SK-N-SH treated with all-trans-retinoic acid at 6 μM for 48 hours (cell line): ENCODE measurements at regions not wholly inside any gene's neighbourhood (a gene's known extent, or its start where the extent isn't known, plus 50 kb on each side); places are given as distances from the start of the nearest gene placed in this dataset.

Experiments
- ATAC-seq: fragments of 200-7000 bp; cut with Tn5 transposase; 3 replicates; pipeline ENCODE4 v1.9.1; 2020; ENCODE audit warnings: mild to moderate bottlenecking, moderate library complexity
- ARNTL ChIP-seq: fragments of 450-650 bp; formaldehyde crosslinking; IDR thresholded peaks from 2 replicates; pipeline ENCODE4 v1.5.0; 2020; ENCODE audit warnings: low read depth, mild to moderate bottlenecking, moderate library complexity, borderline replicate concordance
- BACH2 ChIP-seq: fragments of 250-450 bp; sonication (Bioruptor Pico); IDR thresholded peaks from 2 replicates; pipeline ENCODE4 v1.9.0; 2021; ENCODE audit warnings: mild to moderate bottlenecking, borderline replicate concordance
- CSDC2 ChIP-seq: fragments of 250-450 bp; sonication (Bioruptor Pico); IDR thresholded peaks from 2 replicates; pipeline ENCODE4 v1.5.0; 2020; ENCODE audit warnings: mild to moderate bottlenecking, moderate library complexity
- ESRRG ChIP-seq: fragments of 250-450 bp; sonication (Bioruptor Pico); IDR thresholded peaks from 2 replicates; pipeline ENCODE4 v1.6.1; 2021; ENCODE audit warnings: mild to moderate bottlenecking
- GLIS3 ChIP-seq: fragments of 250-450 bp; sonication (Bioruptor Pico); IDR thresholded peaks from 2 replicates; pipeline ENCODE4 v1.5.0; 2020; ENCODE audit warnings: mild to moderate bottlenecking, moderate library complexity
- ISL1 ChIP-seq: fragments of 250-450 bp; sonication (Bioruptor Pico); IDR thresholded peaks from 2 replicates; pipeline ENCODE4 v2.1.2; 2022; ENCODE audit warnings: mild to moderate bottlenecking, moderate library complexity
- OSR1 ChIP-seq: fragments of 250-450 bp; sonication (Bioruptor Pico); IDR thresholded peaks from 2 replicates; pipeline ENCODE4 v1.8.0; 2022; ENCODE audit warnings: moderate library complexity, mild to moderate bottlenecking, inconsistent platforms
- PPARA ChIP-seq: fragments of 250-450 bp; sonication (Bioruptor Pico); IDR thresholded peaks from 2 replicates; pipeline ENCODE4 v1.5.0; 2020; ENCODE audit warnings: mild to moderate bottlenecking, borderline replicate concordance
- RARB ChIP-seq: fragments of 250-450 bp; sonication (Bioruptor Pico); IDR thresholded peaks from 2 replicates; pipeline ENCODE4 v1.8.0; 2021; ENCODE audit warnings: mild to moderate bottlenecking, moderate library complexity
- SNAI2 ChIP-seq: fragments of 250-450 bp; sonication (Bioruptor Pico); IDR thresholded peaks from 2 replicates; pipeline ENCODE4 v1.5.0; 2020; ENCODE audit warnings: mild to moderate bottlenecking, moderate library complexity
- TCF4 ChIP-seq: fragments of 250-450 bp; sonication (Bioruptor Pico); IDR thresholded peaks from 2 replicates; pipeline ENCODE4 v1.8.0; 2021; ENCODE audit warnings: mild to moderate bottlenecking, moderate library complexity, borderline replicate concordance
- TOX ChIP-seq: fragments of 250-450 bp; sonication (Bioruptor Pico); IDR thresholded peaks from 2 replicates; pipeline ENCODE4 v1.8.0; 2021; ENCODE audit warnings: mild to moderate bottlenecking, moderate library complexity, borderline replicate concordance
- ZC3H10 ChIP-seq: fragments of 250-450 bp; sonication (Bioruptor Pico); IDR thresholded peaks from 2 replicates; pipeline ENCODE4 v1.5.1; 2021; ENCODE audit warnings: mild to moderate bottlenecking, moderate library complexity
- ZFP3 ChIP-seq: fragments of 250-450 bp; sonication (Bioruptor Pico); IDR thresholded peaks from 2 replicates; pipeline ENCODE4 v1.5.0; 2020; ENCODE audit warnings: mild to moderate bottlenecking, moderate library complexity
- ZFP30 ChIP-seq: fragments of 450-650 bp; formaldehyde crosslinking; IDR thresholded peaks from 2 replicates; pipeline ENCODE4 v1.5.0; 2022; ENCODE audit warnings: mild to moderate bottlenecking, moderate library complexity
- ZNF565 ChIP-seq: fragments of 450-650 bp; formaldehyde crosslinking; conservative IDR thresholded peaks from 2 replicates; pipeline ENCODE4 v1.5.0; 2020; ENCODE audit warnings: low read depth, mild to moderate bottlenecking, moderate library complexity
- ZNF70 ChIP-seq: fragments of 450-650 bp; formaldehyde crosslinking; IDR thresholded peaks from 2 replicates; pipeline ENCODE4 v1.5.0; 2020; ENCODE audit warnings: mild to moderate bottlenecking, moderate library complexity
- ZNF8 ChIP-seq: fragments of 450-650 bp; formaldehyde crosslinking; IDR thresholded peaks from 2 replicates; pipeline ENCODE4 v1.5.0; 2020; ENCODE audit warnings: mild to moderate bottlenecking, moderate library complexity
- TF ChIP-seq, protein P1 (sequence below): fragments of 250-450 bp; sonication (Bioruptor Pico); IDR thresholded peaks from 2 replicates; pipeline ENCODE4 v1.5.0; 2020; ENCODE audit warnings: mild to moderate bottlenecking, moderate library complexity
- TF ChIP-seq, protein P2 (sequence below): fragments of 250-450 bp; sonication (Bioruptor Pico); IDR thresholded peaks from 2 replicates; pipeline ENCODE4 v1.8.0; 2021; ENCODE audit warnings: low read depth, mild to moderate bottlenecking, moderate library complexity, borderline replicate concordance

DNA sequence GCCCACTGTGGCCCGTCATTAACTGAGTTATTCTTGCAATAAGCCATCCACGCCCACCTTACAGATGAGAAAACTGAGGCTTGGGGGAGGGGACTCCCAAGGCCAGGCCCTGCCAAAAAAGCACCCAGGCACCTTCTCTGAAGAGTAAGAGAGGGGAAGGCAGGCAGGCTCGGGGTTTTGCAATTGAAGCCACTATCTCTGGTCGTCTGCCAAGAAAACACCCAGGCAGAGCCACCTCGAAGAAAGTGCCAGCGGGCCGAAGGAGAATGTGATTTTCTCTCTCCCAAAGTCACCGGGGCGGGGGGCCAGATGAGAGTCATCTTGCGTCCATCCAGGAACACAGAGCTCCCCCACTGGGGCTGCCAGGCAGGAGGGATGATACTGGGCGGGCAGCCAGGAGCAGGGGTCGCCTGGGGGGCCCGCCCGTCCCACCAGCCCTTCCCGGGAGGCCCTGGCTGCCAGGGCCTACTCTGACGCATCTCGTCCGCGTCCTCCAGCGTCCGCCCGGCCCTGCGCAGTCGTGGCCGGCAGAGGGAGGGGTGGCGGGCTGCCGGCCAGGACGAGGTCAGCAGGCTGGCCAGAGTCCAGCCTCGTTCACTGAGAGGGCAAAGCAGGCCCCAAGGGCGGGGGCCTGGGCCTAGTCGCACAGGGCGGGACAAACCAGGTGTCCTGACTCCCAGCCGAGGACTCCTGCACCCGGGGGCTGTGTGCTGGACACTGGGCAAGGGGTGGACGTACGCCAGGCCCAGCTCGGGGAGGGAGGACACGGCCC, 74.3 kb downstream of the RFLNA start (continued):
- TF ChIP-seq, protein P1, sequence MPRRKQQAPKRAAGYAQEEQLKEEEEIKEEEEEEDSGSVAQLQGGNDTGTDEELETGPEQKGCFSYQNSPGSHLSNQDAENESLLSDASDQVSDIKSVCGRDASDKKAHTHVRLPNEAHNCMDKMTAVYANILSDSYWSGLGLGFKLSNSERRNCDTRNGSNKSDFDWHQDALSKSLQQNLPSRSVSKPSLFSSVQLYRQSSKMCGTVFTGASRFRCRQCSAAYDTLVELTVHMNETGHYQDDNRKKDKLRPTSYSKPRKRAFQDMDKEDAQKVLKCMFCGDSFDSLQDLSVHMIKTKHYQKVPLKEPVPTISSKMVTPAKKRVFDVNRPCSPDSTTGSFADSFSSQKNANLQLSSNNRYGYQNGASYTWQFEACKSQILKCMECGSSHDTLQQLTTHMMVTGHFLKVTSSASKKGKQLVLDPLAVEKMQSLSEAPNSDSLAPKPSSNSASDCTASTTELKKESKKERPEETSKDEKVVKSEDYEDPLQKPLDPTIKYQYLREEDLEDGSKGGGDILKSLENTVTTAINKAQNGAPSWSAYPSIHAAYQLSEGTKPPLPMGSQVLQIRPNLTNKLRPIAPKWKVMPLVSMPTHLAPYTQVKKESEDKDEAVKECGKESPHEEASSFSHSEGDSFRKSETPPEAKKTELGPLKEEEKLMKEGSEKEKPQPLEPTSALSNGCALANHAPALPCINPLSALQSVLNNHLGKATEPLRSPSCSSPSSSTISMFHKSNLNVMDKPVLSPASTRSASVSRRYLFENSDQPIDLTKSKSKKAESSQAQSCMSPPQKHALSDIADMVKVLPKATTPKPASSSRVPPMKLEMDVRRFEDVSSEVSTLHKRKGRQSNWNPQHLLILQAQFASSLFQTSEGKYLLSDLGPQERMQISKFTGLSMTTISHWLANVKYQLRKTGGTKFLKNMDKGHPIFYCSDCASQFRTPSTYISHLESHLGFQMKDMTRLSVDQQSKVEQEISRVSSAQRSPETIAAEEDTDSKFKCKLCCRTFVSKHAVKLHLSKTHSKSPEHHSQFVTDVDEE (CRISPR knock-in tag), result peak; percentile 76; the same call in 1 of the 2 replicates
- no peak for TF ChIP-seq ZNF565
- no peak for TF ChIP-seq ZFP30
- TF ChIP-seq GLIS3, result no peak
- no peak for TF ChIP-seq ISL1 (CRISPR knock-in tag)
- TF ChIP-seq SNAI2, result no peak; the same call in 1 of the 2 replicates
- no peak for TF ChIP-seq PPARA (CRISPR knock-in tag)
- TF ChIP-seq OSR1 (CRISPR knock-in tag), result no peak
- no peak for TF ChIP-seq ZNF70 (CRISPR knock-in tag)
- TF ChIP-seq TCF4 (CRISPR knock-in tag), result peak; percentile 56; the same call in 1 of the 2 replicates
- TF ChIP-seq CSDC2, result no peak
- TF ChIP-seq ZFP3 (CRISPR knock-in tag), result peak; percentile 40
- TF ChIP-seq ARNTL (CRISPR knock-in tag), result no peak
- TF ChIP-seq ZC3H10 (CRISPR knock-in tag), result no peak
- TF ChIP-seq ZNF8 (CRISPR knock-in tag), result no peak
- TF ChIP-seq, all 23 proteins: peak for 4

DNA sequence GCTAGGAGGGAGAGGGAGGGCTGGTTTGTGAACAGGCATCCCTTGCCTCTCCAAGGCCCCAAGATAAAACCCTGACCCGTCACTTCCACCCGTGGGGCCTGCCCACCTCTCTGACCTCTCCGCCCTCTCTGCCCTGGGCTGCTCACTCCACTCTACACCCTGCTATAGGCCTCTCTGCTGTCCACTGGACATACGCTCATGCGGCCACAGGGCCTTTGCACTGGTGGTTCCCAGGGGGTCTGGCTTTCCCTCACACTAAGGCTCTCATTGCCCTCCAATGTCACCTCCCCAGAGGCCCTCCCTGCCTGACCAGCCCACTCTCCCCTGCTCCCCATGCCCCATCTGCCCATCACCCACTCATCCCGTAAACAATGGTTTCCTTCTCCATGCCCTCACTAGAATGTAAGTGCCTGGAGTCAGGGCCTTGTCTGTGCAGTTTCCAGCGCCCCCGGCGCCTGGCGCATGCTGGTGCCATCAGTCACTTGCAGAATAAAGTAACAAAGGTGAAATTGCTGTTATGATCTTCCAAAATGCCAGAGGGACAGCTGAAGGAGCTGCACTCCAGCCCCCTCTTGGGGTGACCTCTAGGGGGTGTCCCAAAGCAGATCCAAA, 73.6 kb downstream of the RFLNA start:
- no peak for ATAC-seq
- TF ChIP-seq ZNF70 (CRISPR knock-in tag) (no peak), ZFP3 (CRISPR knock-in tag) (no peak), CSDC2 (no peak), TOX (CRISPR knock-in tag) (no peak), ARNTL (CRISPR knock-in tag) (no peak), BACH2 (no peak), ZNF565 (no peak), ZNF8 (CRISPR knock-in tag) (no peak)
- TF ChIP-seq, protein P2, sequence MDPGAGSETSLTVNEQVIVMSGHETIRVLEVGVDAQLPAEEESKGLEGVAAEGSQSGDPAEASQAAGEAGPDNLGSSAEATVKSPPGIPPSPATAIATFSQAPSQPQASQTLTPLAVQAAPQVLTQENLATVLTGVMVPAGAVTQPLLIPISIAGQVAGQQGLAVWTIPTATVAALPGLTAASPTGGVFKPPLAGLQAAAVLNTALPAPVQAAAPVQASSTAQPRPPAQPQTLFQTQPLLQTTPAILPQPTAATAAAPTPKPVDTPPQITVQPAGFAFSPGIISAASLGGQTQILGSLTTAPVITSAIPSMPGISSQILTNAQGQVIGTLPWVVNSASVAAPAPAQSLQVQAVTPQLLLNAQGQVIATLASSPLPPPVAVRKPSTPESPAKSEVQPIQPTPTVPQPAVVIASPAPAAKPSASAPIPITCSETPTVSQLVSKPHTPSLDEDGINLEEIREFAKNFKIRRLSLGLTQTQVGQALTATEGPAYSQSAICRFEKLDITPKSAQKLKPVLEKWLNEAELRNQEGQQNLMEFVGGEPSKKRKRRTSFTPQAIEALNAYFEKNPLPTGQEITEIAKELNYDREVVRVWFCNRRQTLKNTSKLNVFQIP, result no peak

DNA sequence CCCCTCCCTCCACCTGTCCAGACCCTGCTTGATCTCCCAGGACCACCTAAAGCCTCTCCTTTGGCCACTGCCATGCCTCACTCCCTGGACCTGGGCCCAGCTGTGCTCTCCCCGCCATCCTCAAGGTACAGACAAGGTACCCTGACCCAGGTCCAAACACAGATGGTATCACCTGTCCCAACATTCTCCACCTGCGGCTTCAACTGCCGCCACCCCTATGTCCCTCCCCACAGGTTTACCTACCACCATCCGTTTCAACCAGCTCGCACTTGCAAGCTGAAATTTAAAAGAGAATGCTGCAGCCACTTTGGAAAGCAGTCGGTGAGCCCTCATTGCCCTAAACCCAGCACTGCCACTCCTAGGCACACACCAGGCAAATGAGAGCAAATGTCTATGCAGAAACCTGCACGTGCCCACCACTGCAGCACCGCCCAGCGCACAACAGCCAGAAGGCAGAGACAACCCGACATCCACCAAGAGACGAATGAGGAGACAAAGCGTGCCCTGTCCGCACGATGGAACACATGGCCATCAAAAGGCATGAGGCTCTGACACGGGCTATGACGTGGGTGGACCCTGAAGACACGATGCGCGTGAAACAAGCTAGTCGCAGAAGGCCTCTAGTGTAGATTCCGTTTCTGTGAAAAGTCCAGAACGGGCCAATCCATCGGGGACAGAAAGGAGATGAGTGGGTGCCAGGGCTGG, 71.0 kb downstream of the RFLNA start:
- no peak for ATAC-seq
- TF ChIP-seq RARB (CRISPR knock-in tag) (no peak), ESRRG (no peak), ZFP30 (no peak)
